Stimulated activated CD8-positive, alpha-beta memory T cell treated with anti-CD3 and anti-CD28 coated beads, Interleukin-7, amount 100 ng/mL, for 48 hours (primary cell): ENCODE measurements at regions not wholly inside any gene's neighbourhood (a gene's known extent, or its start where the extent isn't known, plus 50 kb on each side); places are given as distances from the start of the nearest gene placed in this dataset.

Source experiments
- DNase-seq, 2 donors: peaks; one replicate each; pipeline ENCODE4 v3.0.0-alpha.2; 2020; ENCODE audit warnings: low read depth in 1 of 2; ENCODE audit errors: extremely low read depth in 1 of 2

DNA sequence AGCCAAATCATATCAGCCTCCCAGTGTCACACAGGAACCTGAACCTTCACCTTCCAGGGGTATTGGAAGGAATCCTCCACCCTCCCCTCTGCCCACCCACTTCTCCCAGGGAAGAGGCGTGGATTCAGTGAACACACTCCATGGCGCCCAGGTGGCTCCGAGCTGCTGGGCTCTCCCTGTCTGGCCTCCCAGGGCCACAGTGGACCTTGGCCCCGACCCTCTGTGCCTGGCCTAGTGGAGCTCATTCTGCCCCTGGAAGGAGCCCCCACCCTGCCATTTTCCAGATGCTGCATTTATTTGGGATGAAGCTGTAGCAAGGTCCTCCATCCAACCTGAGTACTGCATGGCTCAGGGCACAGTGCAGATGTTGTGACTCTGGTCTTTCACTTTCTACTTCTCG, 1340.1 kb downstream of the TBC1D22A start:
- DNase-seq = no peak

DNA sequence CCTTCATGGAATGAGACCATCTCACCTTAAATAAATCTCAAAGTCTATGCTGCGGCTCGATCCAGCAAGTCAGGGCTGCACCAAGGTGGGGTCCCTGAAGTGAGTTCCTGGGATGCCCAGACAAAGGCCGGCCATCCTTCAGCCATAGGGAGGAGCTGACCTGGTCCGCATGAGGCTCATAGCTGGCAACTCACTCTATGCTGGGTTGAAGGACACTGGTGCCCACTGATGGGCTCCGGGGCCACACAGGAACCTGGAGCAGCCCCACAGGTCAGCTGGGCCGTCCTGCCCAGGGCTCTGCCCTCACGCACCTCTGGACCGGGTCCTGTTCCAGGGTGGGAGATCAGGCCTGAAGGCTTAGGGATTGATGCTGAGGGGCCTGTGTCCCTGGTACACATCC, 1339.3 kb downstream of the TBC1D22A start:
- DNase-seq = no peak

DNA sequence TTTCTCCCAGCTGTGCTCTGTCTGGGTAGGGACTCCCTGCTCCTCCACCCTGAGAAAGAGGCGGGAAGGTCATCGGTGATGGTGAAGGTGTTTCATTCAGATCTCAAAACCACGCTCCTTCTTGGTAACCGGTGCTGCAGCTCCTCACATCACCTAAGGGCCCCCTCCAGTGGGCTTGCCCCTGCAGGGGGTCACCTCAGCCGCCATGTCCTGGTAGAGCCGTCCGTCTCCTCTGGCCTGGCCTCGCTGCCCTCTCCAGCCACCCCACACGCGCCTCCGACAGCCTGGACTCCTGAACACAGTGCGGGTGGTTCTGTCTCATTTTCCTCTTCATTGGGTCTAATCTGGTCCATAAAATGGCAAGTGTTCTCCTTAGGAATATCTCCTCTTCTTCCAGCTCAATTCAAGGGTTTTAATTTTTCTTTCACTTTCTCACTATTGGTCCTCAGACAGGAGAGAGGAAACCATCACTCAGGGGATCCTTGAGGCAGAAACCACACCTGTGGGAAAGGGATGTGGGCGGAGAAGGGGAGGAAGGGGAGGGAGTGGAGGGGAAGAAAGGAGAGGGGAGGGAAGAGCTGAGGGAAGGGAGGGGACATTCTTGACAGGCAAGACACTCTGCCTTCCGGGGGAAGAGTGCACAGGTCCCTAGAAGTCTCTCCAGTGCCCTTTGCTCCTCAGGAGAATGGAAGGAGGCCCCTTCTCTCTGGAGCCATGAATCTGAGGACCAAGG, 1338.4 kb downstream of the TBC1D22A start:
- DNase-seq = no peak

DNA sequence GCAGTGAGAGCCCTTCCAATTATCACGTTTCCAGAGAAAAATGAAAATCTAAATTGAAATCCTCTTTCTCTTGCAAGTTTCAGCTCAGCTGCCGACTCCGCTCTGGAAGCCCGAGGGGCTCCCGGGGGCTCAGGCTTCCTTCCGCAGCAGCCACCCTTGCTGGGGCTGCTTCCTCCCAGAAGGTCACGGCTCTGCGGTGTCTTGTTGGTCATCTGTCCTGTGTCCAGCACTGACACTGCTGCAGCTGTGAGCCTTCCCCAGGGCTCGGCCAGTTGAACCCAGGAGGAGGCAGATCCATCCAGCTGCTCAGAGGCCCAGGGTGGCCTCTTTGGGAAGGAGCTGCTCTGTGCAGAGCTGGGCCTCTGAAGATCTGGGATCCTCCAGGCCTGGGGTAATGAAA, 1337.2 kb downstream of the TBC1D22A start:
- no peak for DNase-seq

DNA sequence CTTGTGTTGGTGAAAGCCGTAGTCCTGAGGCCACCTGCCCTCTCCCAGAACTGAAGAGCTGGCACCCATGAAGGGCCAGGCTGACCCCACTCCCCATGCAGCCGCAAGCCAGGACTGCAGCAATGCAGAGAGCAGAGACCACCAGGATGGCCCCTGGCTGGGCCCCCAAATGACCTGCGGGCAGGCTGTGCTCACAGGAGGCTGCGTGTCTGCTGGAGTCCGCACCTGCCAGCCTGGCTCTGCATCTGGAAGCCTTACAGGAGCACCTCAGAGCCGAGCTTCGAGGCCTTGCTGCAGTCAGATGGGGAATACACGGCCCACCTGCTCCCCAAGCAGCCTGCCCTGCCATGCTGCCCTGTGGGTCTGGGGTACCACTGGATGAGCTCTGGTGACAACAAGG, 1336.8 kb downstream of the TBC1D22A start:
- no peak for DNase-seq

DNA sequence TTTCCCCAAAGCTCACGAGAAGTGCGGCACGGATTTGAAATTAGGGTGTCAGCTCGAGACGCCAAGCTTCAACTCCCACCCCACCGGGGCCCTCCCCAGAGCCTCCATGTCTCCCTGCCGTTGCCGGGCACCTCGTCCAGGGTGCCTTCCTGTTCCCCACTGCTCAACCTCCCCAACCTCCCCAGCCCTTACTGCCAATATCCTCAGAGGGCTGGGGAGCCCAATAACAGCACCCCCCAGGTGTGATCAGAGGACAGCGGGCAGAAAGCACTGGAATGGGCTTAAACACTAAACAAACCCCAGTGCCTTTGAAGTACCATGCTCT, 1336.4 kb downstream of the TBC1D22A start:
- DNase-seq = no peak

DNA sequence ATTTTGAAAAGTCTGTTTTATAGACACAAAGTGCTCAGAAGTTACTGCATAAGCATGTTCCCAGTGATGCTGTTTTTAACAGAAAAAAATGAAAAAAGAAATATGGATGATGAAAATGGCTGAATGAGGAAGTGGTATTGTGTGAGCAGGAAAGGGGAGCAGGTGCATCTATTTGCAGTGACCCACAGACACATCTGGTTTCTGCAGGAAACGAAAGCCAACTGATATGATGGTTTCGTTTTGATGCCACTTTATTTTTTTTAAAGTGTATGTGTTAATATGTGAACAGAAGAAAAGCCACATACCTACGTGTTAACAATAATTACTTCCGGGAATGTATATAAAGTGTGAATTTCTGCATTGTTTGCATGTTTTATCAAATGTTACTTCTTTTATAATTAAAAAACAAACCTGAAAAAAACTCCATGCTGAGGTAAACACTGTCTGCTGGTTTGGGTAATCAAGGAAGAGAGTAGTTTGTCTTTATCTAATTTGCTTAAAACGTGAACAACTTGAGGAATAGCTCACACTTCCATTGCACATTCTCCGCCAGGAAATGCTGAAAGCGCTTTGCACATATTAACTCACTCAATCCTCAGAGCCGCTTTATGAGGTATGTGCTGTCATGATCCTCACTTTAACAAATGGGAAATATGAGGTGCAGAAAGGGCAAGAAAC, 1335.9 kb downstream of the TBC1D22A start:
- DNase-seq = peak in 1 of 2 donors; percentile 5

DNA sequence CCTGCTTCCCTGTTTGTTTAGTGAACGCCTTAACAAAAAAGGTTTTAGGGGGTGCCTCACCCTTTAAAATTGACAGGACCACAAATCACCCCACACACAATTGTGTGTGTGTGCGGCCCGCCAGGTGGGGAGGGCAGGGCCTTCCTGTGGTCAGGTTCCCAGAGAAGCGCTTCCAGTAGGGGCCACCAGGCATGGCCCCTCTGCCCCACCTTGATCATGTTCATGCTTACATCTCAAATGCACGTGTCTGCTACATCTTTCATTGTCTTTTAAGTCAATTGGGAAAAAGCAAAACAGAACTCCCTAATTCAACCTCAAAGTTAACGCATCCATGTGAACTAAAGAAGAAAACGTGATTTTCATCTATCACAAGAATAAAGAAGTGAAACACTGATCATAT, 1335.3 kb downstream of the TBC1D22A start:
- DNase-seq = no peak

DNA sequence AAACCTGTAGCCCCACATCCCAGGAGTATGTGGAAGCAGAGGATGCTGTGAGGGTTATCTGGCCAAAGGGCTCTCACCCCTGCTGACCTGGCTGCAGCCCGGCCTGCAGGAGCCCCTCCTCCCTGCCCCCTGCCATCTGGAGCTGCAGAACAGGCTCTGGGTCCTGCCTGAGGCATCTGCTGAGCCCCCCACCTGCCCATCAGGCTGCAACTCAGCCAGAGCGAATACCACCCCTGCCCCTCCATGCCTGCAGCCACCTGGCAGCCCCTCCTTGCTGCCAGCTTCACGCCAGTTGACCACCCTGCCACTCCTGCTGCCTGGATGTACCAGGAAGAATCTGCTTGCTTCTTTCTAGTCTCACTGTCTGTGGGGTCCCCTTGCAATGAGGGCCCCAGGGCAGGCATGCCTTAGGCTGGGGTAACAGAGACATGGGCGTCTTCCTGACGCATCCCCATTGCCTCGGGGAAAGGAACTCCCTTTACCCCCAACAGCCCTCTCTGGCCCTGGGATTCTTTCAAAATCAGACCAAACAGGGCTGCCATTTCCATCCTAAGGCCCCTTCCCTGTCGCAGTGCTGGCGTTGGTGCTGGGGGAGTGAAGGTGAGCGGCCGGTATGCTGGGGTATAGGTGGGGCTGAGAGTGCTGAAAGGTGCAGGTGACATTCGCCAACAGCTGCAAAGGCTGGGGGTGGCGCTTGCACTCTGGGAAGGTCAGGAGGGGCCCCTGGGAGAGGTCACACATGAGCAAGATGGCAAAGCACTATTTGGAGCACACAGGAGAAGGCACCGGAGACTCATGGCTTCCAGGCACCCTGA, 1334.6 kb downstream of the TBC1D22A start:
- DNase-seq = no peak

DNA sequence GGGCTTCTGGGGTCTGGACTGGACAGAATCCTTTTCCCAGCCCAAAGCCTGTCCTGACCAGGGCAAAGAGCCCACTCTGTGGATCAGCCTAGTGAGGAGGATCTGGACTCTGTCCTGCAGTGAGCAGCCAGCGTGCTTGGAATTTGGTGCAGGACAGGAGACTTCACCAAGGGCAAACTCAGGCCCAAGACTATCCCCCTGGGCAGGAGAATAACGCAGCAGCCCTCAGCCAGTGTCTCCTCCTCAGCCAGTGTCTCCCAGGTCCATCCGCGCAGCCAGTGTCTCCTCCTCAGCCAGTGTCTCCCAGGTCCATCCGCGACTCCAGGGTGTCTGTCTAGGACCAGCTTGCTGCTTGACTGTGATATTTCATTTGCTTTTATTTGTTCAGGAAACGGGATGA, 1334.0 kb downstream of the TBC1D22A start:
- DNase-seq = no peak

DNA sequence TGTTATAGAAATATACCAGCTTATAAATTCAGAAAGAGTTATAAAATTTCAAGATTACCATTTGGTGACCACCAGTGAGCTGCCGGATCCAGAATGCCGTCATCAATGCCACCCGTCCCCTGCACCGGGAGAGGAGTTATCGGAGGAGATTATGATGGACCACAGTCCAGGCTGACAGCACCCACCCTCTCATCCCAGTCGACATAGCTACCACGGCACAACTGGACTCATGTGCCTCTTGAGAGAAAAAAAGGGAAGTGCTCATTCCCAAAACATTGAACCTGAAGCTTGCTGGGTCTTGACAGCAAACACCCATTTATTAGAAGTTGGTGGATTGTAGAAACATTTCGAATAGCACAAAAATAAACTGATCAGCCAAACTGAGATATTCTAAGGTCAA, 1331.5 kb downstream of the TBC1D22A start:
- no peak for DNase-seq

DNA sequence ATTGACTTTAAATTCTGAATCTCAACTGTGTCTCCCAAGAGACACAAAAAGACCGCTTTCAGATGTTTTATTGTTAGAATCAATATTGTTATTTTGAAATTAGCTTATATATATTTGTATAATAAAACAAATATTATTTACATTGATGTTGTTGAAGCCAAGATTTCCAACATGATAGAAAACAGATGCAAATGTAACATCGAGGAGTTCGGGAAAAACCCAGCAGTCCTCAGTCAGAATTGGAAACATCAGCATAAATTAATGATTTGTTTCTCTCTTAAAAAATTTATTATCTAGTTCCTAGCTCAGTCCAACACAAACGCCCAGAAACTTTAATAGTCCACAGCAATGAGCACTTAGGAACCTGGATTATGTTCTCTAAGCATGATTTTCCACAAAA, 1330.4 kb downstream of the TBC1D22A start:
- DNase-seq = no peak

DNA sequence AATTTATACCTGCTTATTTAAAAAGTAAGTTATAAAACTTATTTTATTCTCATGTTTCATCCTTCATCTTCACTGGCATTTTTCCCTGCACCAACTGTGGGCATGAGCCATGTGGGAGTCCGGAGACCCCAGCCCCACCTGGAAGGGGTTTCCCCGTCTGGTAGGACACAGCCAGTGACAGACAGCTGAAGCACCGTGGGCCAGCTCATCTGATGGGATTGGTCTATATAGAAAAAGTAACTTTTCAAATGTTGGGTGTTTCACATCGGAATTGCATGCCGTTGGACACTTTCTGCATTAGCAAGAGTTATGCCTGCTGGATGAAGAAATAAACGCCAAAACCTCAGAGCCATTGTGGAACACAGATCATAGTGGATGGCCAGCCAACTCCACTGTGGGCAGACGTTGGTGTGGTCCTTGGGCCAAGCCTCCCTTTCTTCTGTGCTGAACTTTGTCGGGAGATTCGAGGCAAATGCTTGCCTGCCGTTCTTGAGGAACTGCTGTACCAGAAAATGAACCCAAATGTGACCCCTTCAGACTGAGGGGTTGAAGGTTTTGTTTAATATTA, 1329.3 kb downstream of the TBC1D22A start:
- no peak for DNase-seq

DNA sequence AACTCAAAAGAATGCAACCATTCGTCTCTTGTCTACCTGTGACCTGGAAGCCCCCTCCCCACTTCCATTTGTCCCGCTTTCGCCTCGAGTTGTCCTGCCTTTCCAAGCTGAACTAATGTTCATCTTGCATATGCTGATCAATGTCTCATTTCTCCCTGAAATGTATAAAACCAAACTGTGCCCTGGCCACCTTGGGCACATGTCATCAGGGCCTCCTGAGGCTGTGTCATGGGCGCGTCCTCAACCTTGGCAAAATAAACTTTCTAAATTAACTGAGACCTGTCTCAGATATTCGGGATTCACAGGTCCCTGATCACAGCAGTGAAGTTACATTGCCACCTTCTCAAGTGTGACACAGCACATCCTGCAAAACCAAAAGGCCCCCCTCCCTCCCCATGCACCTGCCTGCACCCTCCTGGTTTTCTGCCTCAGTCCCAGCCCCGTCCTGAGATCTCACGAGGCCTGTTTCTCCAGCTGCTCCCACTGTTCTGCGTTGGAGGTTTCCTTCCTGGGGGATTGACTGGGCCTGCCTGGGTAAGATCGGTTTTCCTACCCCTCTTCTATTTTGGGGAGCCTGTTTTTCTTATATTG, 1328.7 kb downstream of the TBC1D22A start:
- no peak for DNase-seq

DNA sequence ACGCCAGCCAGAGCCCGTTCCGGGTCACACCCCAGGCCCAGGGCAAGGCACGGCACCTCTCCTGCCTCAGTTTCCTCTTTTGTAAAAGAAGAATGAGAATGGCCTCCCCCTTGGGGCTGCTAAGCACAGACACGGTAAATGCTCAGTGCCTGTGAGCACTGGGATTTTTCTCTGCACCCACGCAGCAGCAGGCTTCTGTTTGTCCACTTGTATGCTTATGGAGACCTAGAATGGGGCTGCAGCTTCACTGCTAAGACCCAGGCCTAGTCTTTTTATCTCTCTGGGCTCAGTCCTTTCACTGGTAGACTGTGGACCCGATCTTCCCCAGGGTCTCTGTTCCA, 1327.9 kb downstream of the TBC1D22A start:
- no peak for DNase-seq

DNA sequence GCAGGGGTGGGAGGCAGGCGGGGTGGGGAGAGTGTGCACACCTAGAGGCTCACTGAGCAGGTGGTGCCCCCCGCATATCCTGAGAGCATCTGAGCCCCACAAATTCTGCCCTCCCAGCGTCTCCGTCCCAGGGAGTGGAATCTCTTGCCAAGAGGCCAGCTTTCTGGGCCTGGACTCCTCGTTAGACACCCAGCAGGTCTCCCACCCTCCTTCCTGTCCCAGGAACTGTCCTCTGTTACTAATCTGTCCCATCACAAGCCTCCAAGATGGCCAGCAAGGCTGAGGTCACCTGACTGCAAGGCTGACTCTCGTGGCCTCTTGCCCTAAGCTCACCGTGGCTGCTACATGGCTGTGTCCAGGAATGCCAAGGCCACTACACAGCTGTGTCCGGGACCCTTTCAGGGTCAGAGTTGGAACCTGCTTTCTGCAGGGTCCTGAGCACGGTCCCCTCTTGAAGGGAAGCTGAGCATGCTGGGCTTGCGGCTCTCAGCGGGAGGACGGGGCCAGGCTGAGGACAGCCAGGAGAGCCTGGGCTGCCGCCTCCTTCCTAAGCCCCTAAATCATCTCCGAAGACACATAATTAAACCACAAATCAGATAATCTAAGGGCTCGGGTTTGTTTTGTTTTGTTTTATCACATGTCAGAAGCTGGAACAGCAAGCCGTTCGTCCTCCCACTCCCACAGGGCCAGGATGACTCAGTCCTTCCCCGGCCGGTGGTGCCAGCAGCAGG, 1327.3 kb downstream of the TBC1D22A start:
- no peak for DNase-seq

DNA sequence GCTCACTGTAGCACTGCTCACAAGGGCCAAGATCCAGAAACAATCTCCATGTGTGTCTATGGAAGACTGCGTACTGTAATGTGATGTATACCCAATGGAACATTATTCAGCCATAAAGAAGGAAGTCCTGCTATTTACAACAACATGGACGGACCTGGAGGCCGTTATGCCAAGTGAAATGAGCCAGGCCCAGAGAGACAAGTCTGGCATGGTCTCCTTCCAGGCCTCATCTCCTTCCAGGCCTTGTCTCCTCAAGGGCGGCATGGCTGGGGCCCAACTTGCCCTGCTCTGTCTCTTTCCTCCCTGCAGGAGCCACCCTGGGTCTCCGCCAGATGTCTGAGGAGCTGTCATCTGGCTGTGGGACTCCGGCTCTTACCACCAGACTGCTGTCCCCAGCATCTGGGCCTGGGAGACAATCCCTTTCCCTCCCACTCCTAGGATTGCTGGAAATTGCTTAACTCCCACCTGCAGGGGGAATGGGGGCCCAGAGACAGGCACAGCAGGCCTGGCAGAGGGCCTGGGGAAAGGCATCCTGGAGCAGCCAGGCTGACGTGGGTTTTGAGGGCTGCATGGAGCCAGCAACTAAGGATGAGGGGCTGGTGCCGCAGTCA, 1326.6 kb downstream of the TBC1D22A start:
- no peak for DNase-seq

DNA sequence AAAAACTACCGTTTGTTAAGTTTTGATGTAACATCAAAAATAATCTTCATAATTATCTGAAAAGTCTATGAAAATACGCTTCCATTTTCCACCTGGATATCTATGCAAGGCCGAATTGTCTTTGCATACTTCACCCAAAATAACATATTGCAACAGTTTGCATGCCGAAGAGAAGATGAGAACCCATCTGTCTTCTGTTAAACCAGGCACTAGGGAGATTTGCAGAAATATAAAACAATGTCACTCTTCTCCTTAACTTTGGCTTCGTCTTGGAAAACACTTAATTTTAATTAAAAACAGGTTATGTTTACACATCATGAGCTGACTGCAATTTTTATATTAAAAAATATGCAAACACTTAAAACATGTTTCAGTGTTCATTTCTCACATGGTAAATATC, 1325.8 kb downstream of the TBC1D22A start:
- no peak for DNase-seq

DNA sequence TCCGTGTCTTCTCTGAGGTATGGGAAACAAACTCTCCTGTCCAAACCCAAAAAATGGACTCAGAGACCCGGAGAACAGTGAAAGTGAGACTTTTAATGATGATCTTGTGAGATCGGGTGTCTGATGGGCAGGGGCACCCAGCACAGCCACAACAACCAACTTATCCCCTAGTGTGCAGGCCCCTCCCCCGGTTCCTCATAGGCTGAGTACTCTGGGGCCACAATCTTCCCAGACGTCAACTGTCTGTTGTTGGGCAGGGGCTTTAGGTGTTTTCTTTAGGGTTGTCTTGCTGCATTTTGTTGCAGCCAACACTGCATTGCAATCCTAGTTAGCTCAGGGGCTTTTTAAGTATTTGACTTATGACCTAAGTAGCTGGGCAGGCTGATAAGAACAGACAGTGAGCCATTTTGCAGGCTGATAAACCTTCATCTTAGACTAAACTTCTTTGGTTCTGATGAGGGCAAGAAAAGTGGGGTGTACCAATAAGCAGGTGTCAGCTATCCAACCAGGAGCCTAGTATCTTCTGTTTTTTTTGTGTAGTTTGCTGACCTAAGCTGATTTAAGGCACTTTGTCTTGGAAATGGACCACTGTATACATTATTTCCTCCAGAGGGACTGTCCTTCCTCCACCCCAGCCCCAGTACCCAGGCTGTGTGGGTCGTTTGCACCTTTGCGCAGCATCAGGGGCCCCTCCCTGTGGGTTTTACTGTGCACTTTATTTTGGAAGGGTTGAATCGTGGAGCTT, 1323.6 kb downstream of the TBC1D22A start:
- DNase-seq = no peak

DNA sequence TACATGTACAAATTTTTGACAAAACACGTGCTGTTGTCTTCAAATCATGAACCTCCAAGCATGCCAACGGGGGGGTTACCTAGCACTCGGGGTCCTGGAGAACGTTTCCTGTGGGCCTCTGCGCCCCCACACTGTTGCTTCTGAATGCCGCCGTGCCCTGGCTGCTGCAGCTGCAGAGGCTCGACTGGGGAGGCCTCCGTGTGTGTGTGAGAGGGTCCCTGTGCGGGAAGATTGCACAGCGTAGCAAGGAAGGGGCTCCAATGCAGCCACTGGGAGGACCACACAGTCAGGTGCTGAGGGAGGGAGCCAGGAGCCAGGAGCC, 1322.2 kb downstream of the TBC1D22A start:
- no peak for DNase-seq
